ENCODE measurements at regions not wholly inside any gene's neighbourhood (a gene's known extent, or its start where the extent isn't known, plus 50 kb on each side); places are given as distances from the start of the nearest gene placed in this dataset.

- no peaks in the 10 kb centered on the region for H3K36me3 ChIP-seq (ENCODE audit: control insufficient read depth, insufficient read depth, low read length)
- H3K9me3 ChIP-seq (ENCODE audit: control insufficient read depth, insufficient read depth, low read depth, low read length) = no peaks in the 10 kb centered on the region
- H2AFZ ChIP-seq (ENCODE audit: low read length) = no peak overlapping the region
- no peak overlapping the region for H3K9ac ChIP-seq (ENCODE audit: insufficient read depth, low read length)
- peak; percentile 17 to 92 for DNase-seq (ENCODE audit: low read depth in 2 of 2)
- no peak overlapping the region for H3K4me2 ChIP-seq (ENCODE audit: extremely low read depth, insufficient read depth, low read length)
- H3K27ac ChIP-seq (ENCODE audit: insufficient read depth, low read length) = no peak overlapping the region
- no peaks in the 10 kb centered on the region for H4K20me1 ChIP-seq (ENCODE audit: control insufficient read depth, extremely low read depth, insufficient read depth, low read length)
- H3K79me2 ChIP-seq (ENCODE audit: control insufficient read depth, insufficient read depth, low read length) = no peaks in the 10 kb centered on the region
- H3K4me3 ChIP-seq (replicated peaks in 1 of 4; ENCODE audit: control extremely low read depth in 1 of 4, insufficient read depth in 1 of 4, low read depth in 3 of 4, low read length in 4 of 4) = no peak overlapping the region
- no peaks in the 10 kb centered on the region for H3K27me3 ChIP-seq (ENCODE audit: control insufficient read depth, insufficient read depth, low read length)
- H3K4me1 ChIP-seq (ENCODE audit: control insufficient read depth, extremely low read depth, insufficient read depth, low read length) = no peaks in the 10 kb centered on the region
- TF ChIP-seq, protein P1, sequence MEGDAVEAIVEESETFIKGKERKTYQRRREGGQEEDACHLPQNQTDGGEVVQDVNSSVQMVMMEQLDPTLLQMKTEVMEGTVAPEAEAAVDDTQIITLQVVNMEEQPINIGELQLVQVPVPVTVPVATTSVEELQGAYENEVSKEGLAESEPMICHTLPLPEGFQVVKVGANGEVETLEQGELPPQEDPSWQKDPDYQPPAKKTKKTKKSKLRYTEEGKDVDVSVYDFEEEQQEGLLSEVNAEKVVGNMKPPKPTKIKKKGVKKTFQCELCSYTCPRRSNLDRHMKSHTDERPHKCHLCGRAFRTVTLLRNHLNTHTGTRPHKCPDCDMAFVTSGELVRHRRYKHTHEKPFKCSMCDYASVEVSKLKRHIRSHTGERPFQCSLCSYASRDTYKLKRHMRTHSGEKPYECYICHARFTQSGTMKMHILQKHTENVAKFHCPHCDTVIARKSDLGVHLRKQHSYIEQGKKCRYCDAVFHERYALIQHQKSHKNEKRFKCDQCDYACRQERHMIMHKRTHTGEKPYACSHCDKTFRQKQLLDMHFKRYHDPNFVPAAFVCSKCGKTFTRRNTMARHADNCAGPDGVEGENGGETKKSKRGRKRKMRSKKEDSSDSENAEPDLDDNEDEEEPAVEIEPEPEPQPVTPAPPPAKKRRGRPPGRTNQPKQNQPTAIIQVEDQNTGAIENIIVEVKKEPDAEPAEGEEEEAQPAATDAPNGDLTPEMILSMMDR (conservative IDR thresholded peaks at IDR 0.05 in 1 of 2, IDR thresholded peaks at IDR 0.05 in 1 of 2; ENCODE audit: low read depth in 1 of 2, low read length in 2 of 2) = no peak
- no peak for TF ChIP-seq EZH2 (IDR thresholded peaks at IDR 0.05; ENCODE audit: low read length, missing control alignments)
Observed at GRCh38 chr9:91486699-91487497, 63.3 kb upstream of the NFIL3 start.

- TF ChIP-seq EZH2 (IDR thresholded peaks at IDR 0.05; ENCODE audit: low read length, missing control alignments) = no peak
- TF ChIP-seq, protein P1 (conservative IDR thresholded peaks at IDR 0.05 in 1 of 2, IDR thresholded peaks at IDR 0.05 in 1 of 2; ENCODE audit: low read depth in 1 of 2, low read length in 2 of 2) = no peak
- Histone ChIP-seq H4K20me1 (ENCODE audit: control insufficient read depth, extremely low read depth, insufficient read depth, low read length) (no peaks in the 10 kb centered on the region), H3K79me2 (ENCODE audit: control insufficient read depth, insufficient read depth, low read length) (no peaks in the 10 kb centered on the region), H3K27ac (ENCODE audit: insufficient read depth, low read length) (no peak overlapping the region), H3K36me3 (ENCODE audit: control insufficient read depth, insufficient read depth, low read length) (no peaks in the 10 kb centered on the region), H3K9ac (ENCODE audit: insufficient read depth, low read length) (no peak overlapping the region), H3K9me3 (ENCODE audit: control insufficient read depth, insufficient read depth, low read depth, low read length) (no peaks in the 10 kb centered on the region), H3K4me2 (ENCODE audit: extremely low read depth, insufficient read depth, low read length) (no peak overlapping the region), H3K4me3 (replicated peaks in 1 of 4; ENCODE audit: control extremely low read depth in 1 of 4, insufficient read depth in 1 of 4, low read depth in 3 of 4, low read length in 4 of 4) (no peak overlapping the region), H3K4me1 (ENCODE audit: control insufficient read depth, extremely low read depth, insufficient read depth, low read length) (no peaks in the 10 kb centered on the region), H3K27me3 (ENCODE audit: control insufficient read depth, insufficient read depth, low read length) (no peaks in the 10 kb centered on the region), H2AFZ (ENCODE audit: low read length) (no peak overlapping the region)
- DNase-seq (ENCODE audit: low read depth in 2 of 2) = peak in 1 of 2 donors; percentile 61
Observed at GRCh38 chr9:91485006-91485405, 61.4 kb upstream of the NFIL3 start.

DNA sequence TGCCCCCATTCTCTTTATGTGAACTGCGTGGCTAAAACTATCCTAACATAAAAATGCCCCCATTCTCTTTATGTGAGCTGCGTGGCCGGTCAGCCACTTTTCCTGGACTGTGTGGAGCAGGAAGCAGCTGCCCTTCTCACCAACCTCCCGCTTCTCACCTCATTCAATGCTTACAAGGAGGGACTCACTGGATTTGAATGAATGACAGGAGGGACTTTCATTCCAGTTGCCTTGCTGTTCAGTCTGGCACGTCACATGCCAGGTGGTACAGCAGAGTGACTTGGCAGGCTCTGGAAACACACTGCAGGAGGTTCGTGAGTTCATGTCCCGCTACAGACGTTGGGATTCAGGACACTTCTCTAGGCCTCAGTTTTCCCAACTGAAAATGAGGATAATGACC is 60.2 kb upstream of the NFIL3 start:
- peak in 1 of 2 donors; percentile 18 for DNase-seq (ENCODE audit: low read depth in 2 of 2)
- Histone ChIP-seq H3K36me3 (ENCODE audit: control insufficient read depth, insufficient read depth, low read length) (no peaks in the 10 kb centered on the region), H3K27me3 (ENCODE audit: control insufficient read depth, insufficient read depth, low read length) (no peaks in the 10 kb centered on the region), H4K20me1 (ENCODE audit: control insufficient read depth, extremely low read depth, insufficient read depth, low read length) (no peaks in the 10 kb centered on the region), H3K4me1 (ENCODE audit: control insufficient read depth, extremely low read depth, insufficient read depth, low read length) (no peaks in the 10 kb centered on the region), H3K27ac (ENCODE audit: insufficient read depth, low read length) (no peak overlapping the region), H3K9me3 (ENCODE audit: control insufficient read depth, insufficient read depth, low read depth, low read length) (no peaks in the 10 kb centered on the region), H3K4me3 (replicated peaks in 1 of 4; ENCODE audit: control extremely low read depth in 1 of 4, insufficient read depth in 1 of 4, low read depth in 3 of 4, low read length in 4 of 4) (no peak overlapping the region), H2AFZ (ENCODE audit: low read length) (no peak overlapping the region), H3K79me2 (ENCODE audit: control insufficient read depth, insufficient read depth, low read length) (no peaks in the 10 kb centered on the region), H3K9ac (ENCODE audit: insufficient read depth, low read length) (no peak overlapping the region), H3K4me2 (ENCODE audit: extremely low read depth, insufficient read depth, low read length) (no peak overlapping the region)
- TF ChIP-seq EZH2 (IDR thresholded peaks at IDR 0.05; ENCODE audit: low read length, missing control alignments) = no peak
- TF ChIP-seq, protein P1 (conservative IDR thresholded peaks at IDR 0.05 in 1 of 2, IDR thresholded peaks at IDR 0.05 in 1 of 2; ENCODE audit: low read depth in 1 of 2, low read length in 2 of 2) = no peak
